ENCODE measurements at regions not wholly inside any gene's neighbourhood (a gene's known extent, or its start where the extent isn't known, plus 50 kb on each side); places are given as distances from the start of the nearest gene placed in this dataset.

GRCh38 chr1:67892476-67893125, 59.3 kb upstream of the GNG12 start:
- no peak overlapping the region for H3K4me3 ChIP-seq
- TF ChIP-seq Cebpa-rat (IDR thresholded peaks at IDR 0.05) = no peak
- no peaks in the 10 kb centered on the region for H3K27me3 ChIP-seq
- no peaks in the 10 kb centered on the region for H3K36me3 ChIP-seq
- H3K4me1 ChIP-seq = peaks cover 70% of the 10 kb centered on the region
- no peak overlapping the region for H3K9ac ChIP-seq
- H3K9me3 ChIP-seq = peaks cover 6% of the 10 kb centered on the region; the same call in 1 of the 2 replicates
- H4K20me1 ChIP-seq = no peaks in the 10 kb centered on the region
- H3K4me2 ChIP-seq = peak overlapping the region; percentile 3; the same call in 1 of the 2 replicates
- no peak overlapping the region for H3K27ac ChIP-seq

- no peak for TF ChIP-seq Cebpa-rat (IDR thresholded peaks at IDR 0.05)
- H3K4me1 ChIP-seq = peaks cover 54% of the 10 kb centered on the region
Measured at GRCh38 chr1:67890857-67891256, 57.6 kb upstream of the GNG12 start.

GRCh38 chr1:67889953-67890567, 56.8 kb upstream of the GNG12 start:
- no peak overlapping the region for H3K9ac ChIP-seq
- peak overlapping the region; percentile 69 for H3K4me2 ChIP-seq
- TF ChIP-seq Cebpa-rat (IDR thresholded peaks at IDR 0.05) = no peak
- H3K4me1 ChIP-seq = peaks cover 46% of the 10 kb centered on the region
- H4K20me1 ChIP-seq = no peaks in the 10 kb centered on the region
- peak overlapping the region; percentile 47 for H3K27ac ChIP-seq
- no peaks in the 10 kb centered on the region for H3K36me3 ChIP-seq
- H3K4me3 ChIP-seq = no peak overlapping the region
- H3K27me3 ChIP-seq = no peaks in the 10 kb centered on the region
- H3K9me3 ChIP-seq = no peaks in the 10 kb centered on the region

More at GRCh38 chr1:67890857-67891256, 57.6 kb upstream of the GNG12 start:
- Histone ChIP-seq H3K36me3 (no peaks in the 10 kb centered on the region), H3K4me3 (no peak overlapping the region), H3K9ac (no peak overlapping the region), H3K27ac (peak overlapping the region; percentile 47; the same call in 1 of the 2 replicates), H3K9me3 (peaks cover 1% of the 10 kb centered on the region; the same call in 1 of the 2 replicates), H3K27me3 (no peaks in the 10 kb centered on the region), H3K4me2 (peak overlapping the region; percentile 69; the same call in 1 of the 2 replicates), H4K20me1 (no peaks in the 10 kb centered on the region)

GRCh38 chr1:67889466-67889865, 56.2 kb upstream of the GNG12 start:
- Histone ChIP-seq H3K4me1 (peaks cover 43% of the 10 kb centered on the region), H3K9ac (no peak overlapping the region), H3K9me3 (no peaks in the 10 kb centered on the region), H4K20me1 (no peaks in the 10 kb centered on the region), H3K36me3 (no peaks in the 10 kb centered on the region), H3K27me3 (no peaks in the 10 kb centered on the region), H3K4me2 (peak overlapping the region; percentile 69; the same call in 1 of the 2 replicates), H3K27ac (no peak overlapping the region), H3K4me3 (no peak overlapping the region)
- no peak for TF ChIP-seq Cebpa-rat (IDR thresholded peaks at IDR 0.05)

GRCh38 chr1:67888216-67889106, 55.2 kb upstream of the GNG12 start:
- Histone ChIP-seq H3K4me1 (peaks cover 36% of the 10 kb centered on the region), H3K4me3 (no peak overlapping the region), H3K4me2 (0 out of 2 replicates have a peak overlapping the region, but pooled peaks have one; percentile 10), H3K27ac (no peak overlapping the region), H3K9me3 (no peaks in the 10 kb centered on the region), H3K9ac (no peak overlapping the region), H3K27me3 (no peaks in the 10 kb centered on the region), H4K20me1 (no peaks in the 10 kb centered on the region), H3K36me3 (no peaks in the 10 kb centered on the region)
- no peak for TF ChIP-seq Cebpa-rat (IDR thresholded peaks at IDR 0.05)

- no peak overlapping the region for H3K4me2 ChIP-seq
- H3K4me1 ChIP-seq = peaks cover 28% of the 10 kb centered on the region
- no peak for TF ChIP-seq Cebpa-rat (IDR thresholded peaks at IDR 0.05)
- no peaks in the 10 kb centered on the region for H3K27me3 ChIP-seq
- H3K9ac ChIP-seq = no peak overlapping the region
- no peaks in the 10 kb centered on the region for H3K9me3 ChIP-seq
- no peak overlapping the region for H3K27ac ChIP-seq
- H3K36me3 ChIP-seq = no peaks in the 10 kb centered on the region
- H3K4me3 ChIP-seq = no peak overlapping the region
- no peaks in the 10 kb centered on the region for H4K20me1 ChIP-seq
Measured at GRCh38 chr1:67887146-67887545, 53.9 kb upstream of the GNG12 start.

- H3K9ac ChIP-seq = no peak overlapping the region
Measured at GRCh38 chr1:67886076-67886475, 52.8 kb upstream of the GNG12 start.

GRCh38 chr1:67883069-67883468, 49.8 kb upstream of the GNG12 start:
- H3K36me3 ChIP-seq = no peaks in the 10 kb centered on the region
- H3K4me3 ChIP-seq = no peak overlapping the region
- no peak for TF ChIP-seq Cebpa-rat (IDR thresholded peaks at IDR 0.05)
- no peaks in the 10 kb centered on the region for H3K4me1 ChIP-seq
- no peaks in the 10 kb centered on the region for H3K27me3 ChIP-seq
- no peak overlapping the region for H3K27ac ChIP-seq
- H3K9me3 ChIP-seq = no peaks in the 10 kb centered on the region
- no peaks in the 10 kb centered on the region for H4K20me1 ChIP-seq
- H3K9ac ChIP-seq = no peak overlapping the region
- no peak overlapping the region for H3K4me2 ChIP-seq

More at GRCh38 chr1:67886076-67886475, 52.8 kb upstream of the GNG12 start:
- Histone ChIP-seq H3K27me3 (no peaks in the 10 kb centered on the region), H3K9me3 (no peaks in the 10 kb centered on the region), H4K20me1 (no peaks in the 10 kb centered on the region), H3K4me3 (no peak overlapping the region), H3K4me1 (peaks cover 24% of the 10 kb centered on the region), H3K4me2 (no peak overlapping the region), H3K27ac (no peak overlapping the region), H3K36me3 (no peaks in the 10 kb centered on the region)
- TF ChIP-seq Cebpa-rat (IDR thresholded peaks at IDR 0.05) = no peak
